IPS DF 19.7 (cell line): ENCODE measurements at regions not wholly inside any gene's neighbourhood (a gene's known extent, or its start where the extent isn't known, plus 50 kb on each side); places are given as distances from the start of the nearest gene placed in this dataset.
"Not testable (repeated sequence)": the region's sequence is repeated elsewhere in the genome, so short reads cannot be mapped to it uniquely, and the experiment has no call there.

Source experiments
- DNase-seq: peaks from one replicate; pipeline ENCODE4 v3.0.0-alpha.2; 2013; ENCODE audit warnings: low read depth, low spot score

GRCh38 chr10:122780391-122780790 lies 65.3 kb downstream of the CUZD1 start:
- peak; percentile 33 for DNase-seq

GRCh38 chr10:122779924-122780323 lies 65.7 kb downstream of the CUZD1 start:
- no peak for DNase-seq

DNA sequence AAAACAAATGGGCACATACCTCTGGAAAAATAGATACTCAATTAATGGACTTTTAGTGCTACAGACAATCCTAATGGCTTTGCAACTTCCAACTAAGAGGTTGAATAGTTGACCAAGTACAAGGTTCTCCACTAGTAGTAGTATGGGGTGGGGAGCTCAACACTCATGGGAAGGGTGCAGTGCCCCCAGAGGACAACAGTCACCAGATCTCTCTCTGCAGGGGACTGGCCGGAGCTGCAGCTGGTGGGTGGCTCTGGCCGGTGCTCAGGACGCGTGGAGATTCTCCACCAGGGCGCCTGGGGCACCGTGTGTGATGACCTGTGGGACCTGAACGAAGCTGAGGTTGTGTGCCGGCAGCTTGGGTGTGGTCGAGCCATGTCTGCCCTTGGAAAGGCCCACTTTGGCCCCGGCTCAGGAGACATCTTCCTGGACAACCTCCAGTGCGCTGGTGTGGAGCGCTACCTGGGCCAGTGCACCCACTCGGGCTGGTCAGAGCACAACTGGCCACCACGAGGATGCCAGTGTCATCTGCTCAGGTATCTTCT lies 68.1 kb downstream of the CUZD1 start:
- DNase-seq: no peak

- no peak for DNase-seq
Observed at GRCh38 chr10:122774231-122774630, 71.4 kb downstream of the CUZD1 start.

DNA sequence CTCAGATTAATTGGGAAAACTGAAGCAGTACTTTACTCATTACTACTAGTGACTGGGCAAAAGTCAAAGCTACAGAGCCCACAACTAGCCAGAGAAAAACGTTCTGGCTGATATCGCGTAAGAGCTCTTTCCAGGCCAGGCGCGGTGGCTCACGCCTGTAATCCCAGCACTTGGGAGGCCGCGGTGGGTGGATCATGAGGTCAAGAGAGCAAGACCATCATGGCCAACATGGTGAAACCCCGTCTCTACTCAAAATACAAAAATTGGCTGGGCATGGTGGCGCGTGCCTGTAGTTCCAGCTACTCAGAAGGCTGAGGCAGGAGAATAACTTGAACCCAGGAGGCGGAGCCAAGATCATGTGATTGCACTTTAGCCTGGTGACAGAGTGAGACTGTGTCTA lies 71.8 kb upstream of the C10orf120 start:
- DNase-seq: not testable (repeated sequence)

GRCh38 chr10:122768389-122768745 lies 68.7 kb upstream of the C10orf120 start:
- DNase-seq: no peak

GRCh38 chr10:122767621-122768388 lies 68.2 kb upstream of the C10orf120 start:
- no peak for DNase-seq

- DNase-seq: no peak
Observed at GRCh38 chr10:122765412-122765811, 65.8 kb upstream of the C10orf120 start.

DNA sequence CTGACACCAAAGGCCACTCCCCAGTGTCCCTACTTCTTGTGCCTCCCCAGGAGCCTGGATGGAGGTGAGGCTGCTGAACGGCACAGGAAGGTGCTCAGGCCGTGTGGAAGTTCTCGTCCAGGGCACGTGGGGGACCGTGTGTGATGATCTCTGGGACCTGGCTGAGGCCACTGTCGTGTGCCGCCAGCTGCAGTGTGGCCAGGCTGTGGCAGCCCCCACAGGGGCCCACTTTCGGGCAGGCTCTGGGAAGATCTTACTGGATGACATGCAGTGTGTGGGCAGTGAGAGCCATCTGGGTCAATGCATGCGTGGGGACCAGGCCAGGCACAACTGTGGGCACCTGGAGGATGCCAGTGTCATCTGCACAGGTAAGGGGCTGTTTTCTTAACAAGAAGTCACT lies 57.0 kb upstream of the C10orf120 start:
- no peak for DNase-seq

DNA sequence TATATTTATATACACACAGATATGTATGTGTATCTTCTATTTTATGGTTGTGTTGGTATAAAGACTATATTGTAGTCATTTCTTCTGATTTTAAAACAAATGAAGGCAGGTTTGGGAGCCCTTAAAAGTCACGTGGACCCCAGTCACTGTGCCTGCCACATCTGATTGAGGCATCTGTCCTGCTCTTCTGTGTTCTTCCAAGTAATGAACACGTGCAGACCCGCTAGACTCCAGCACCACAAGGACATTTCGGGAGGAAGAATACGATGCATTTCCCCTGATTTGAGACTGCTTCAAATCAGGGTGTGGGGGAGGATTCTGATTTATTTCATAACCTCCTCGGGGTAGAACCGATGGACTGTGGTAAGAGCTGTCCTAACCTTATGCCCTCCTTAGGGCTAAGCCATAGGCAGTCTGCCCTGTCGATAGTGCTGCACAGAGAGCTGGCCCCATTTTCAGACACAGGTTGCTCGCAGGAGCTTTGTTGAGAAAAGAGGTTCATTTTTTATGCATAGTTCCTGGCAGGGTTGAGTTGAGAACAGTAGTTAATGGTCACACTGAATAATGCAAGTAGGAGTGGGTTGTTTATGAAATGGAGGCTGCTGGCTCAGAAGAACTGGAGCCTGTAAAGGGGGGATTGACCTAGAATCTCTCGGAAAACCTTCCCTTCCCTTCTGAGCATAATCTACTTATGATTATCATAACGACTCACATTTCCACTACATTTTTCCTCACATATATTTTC lies 55.0 kb upstream of the C10orf120 start:
- DNase-seq: no peak

DNA sequence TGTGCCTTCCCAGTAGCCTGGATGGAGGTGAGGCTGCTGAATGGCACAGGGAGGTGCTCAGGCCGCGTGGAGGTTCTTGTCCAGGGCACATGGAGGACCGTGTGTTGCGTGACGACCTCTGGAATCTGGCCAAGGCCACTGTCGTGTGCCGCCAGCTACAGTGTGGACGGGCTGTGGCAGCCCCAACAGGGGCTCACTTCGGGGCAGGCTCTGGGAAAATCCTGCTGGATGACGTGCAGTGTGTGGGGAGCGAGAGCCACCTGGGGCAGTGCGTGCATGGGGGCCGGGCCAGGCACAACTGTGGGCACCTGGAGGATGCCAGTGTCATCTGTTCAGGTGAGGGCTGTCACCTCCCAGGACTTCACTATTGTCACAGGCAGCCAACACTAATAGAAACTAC lies 50.2 kb upstream of the C10orf120 start:
- no peak for DNase-seq
